B cell (primary cell): ENCODE measurements at regions not wholly inside any gene's neighbourhood (a gene's known extent, or its start where the extent isn't known, plus 50 kb on each side); places are given as distances from the start of the nearest gene placed in this dataset.

Experiments
- CTCF ChIP-seq: fragments of 200-600 bp; IDR thresholded peaks from one replicate; pipeline ENCODE4 v1.8.0; 2022; ENCODE audit warnings: antibody characterized with exemption, mild to moderate bottlenecking
- EZH2 ChIP-seq: IDR thresholded peaks from 2 replicates; pipeline ENCODE4 v1.6.1; 2012; ENCODE audit warnings: borderline replicate concordance, low read depth, mild to moderate bottlenecking, moderate library complexity, low read length; ENCODE audit not compliant: insufficient read depth, poor library complexity, severe bottlenecking

DNA sequence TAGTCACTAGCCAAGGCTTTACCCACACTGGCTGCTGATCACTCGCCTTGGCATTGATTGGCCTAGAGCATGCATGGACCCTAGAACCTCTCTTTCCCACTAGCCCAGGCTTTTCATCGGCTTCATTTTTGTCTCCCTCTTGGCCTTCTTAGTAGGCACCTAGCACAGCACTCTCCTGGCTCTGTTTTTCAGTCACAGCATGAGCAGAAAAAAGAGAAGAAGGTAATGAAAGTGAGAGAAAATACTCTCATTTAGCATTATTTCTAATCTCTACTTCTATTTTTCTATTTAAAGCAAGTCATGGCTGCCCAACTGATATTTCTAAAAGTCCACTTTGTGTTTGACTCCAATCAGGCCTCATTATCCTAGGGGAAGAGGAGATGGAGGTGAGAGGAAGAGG lies 267.2 kb downstream of the FBXO8 start:
- TF ChIP-seq CTCF (no peak), EZH2 (no peak)
